ENCODE measurements at regions not wholly inside any gene's neighbourhood (a gene's known extent, or its start where the extent isn't known, plus 50 kb on each side); places are given as distances from the start of the nearest gene placed in this dataset.

GRCh38 chr22:33221568-33221967 is 163.4 kb upstream of the SYN3 start:
- no peak for FAIRE-seq
- no peak for DNase-seq (ENCODE audit: insufficient read length, low spot score)
- TF ChIP-seq POU2F2 (IDR thresholded peaks at IDR 0.05; ENCODE audit: low read depth, low read length) (no peak), SPI1 (IDR thresholded peaks at IDR 0.05; ENCODE audit: low read depth, low read length) (no peak), PAX5 (IDR thresholded peaks at IDR 0.05; ENCODE audit: insufficient read depth, low read length, severe bottlenecking) (no peak), TAF1 (IDR thresholded peaks at IDR 0.05; ENCODE audit: low read depth, low read length) (no peak), POLR2A (IDR thresholded peaks at IDR 0.05; ENCODE audit: low read depth, low read length) (no peak), POLR2AphosphoS5 (IDR thresholded peaks at IDR 0.05; ENCODE audit: low read depth, low read length) (no peak)

DNA sequence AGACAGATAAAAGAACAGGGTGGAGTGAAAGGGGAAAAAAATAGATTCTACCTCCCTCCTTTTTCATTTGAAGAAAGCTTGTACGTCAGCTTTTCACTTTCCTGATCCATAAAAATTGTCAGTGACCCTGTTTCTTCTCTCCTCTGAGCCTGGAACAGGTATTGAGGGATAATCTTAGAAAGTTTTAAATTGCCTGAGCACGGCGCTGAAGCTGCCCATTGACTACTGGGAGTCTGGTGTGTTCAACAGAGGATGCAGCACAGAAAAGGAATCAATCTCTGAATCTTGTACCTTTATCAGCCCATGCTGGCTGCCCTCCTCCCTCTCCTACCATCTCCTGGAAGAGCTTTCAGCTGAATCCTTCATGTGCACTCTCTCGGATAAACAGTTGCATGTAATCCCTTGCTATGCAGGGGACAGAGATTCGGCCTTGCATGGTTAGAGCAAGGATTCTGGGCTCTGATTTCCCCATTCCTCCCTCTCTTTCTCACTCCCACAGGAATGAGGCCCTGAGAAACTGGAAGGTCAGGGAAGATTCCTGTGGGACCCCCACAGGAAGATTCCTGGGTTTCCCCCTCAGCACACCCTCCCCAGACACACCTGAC is 162.4 kb upstream of the SYN3 start:
- TF ChIP-seq POU2F2 (IDR thresholded peaks at IDR 0.05; ENCODE audit: low read depth, low read length) (no peak), SPI1 (IDR thresholded peaks at IDR 0.05; ENCODE audit: low read depth, low read length) (no peak), TAF1 (IDR thresholded peaks at IDR 0.05; ENCODE audit: low read depth, low read length) (no peak), PAX5 (IDR thresholded peaks at IDR 0.05; ENCODE audit: insufficient read depth, low read length, severe bottlenecking) (no peak), POLR2AphosphoS5 (IDR thresholded peaks at IDR 0.05; ENCODE audit: low read depth, low read length) (no peak), POLR2A (IDR thresholded peaks at IDR 0.05; ENCODE audit: low read depth, low read length) (no peak)
- FAIRE-seq, result no peak
- DNase-seq (ENCODE audit: insufficient read length, low spot score), result no peak

DNA sequence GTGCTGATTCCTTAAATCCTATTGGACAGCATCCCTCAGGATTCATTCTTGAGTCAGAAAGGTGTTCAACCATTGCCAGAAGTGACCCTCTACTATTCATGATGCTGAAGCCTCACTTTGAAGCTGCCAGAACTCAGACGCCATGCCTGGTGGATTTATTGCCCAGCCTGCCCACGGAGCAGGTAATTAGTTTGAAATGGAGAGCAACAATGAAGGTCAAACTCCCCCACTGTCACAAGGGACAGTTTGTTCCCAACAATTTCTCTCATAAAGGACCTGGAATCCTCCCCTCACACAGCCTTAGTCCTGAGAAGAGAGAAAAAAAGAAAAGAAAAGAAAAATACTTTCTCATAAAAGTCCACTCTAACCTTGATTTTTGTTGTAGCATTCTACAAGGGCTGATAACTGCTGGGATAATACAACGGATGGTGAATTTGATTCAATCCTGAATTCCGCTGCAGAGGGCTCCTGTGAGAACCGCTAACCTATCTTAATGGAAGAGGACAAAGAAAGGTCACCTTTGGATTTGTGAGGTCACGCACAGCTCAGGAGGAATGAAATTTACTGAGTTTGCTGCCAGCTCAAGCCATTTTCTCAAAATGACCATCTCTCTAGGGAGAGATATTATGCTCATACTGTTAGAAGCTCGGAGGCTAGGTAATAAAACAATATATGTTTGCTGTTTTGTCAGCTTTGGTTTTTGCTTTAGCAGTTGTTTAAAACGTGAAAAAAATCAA is 161.6 kb upstream of the SYN3 start:
- no peak for TF ChIP-seq POLR2AphosphoS5 (IDR thresholded peaks at IDR 0.05; ENCODE audit: low read depth, low read length)
- no peak for TF ChIP-seq POU2F2 (IDR thresholded peaks at IDR 0.05; ENCODE audit: low read depth, low read length)
- TF ChIP-seq TAF1 (IDR thresholded peaks at IDR 0.05; ENCODE audit: low read depth, low read length), result no peak
- TF ChIP-seq PAX5 (IDR thresholded peaks at IDR 0.05; ENCODE audit: insufficient read depth, low read length, severe bottlenecking), result no peak
- no peak for TF ChIP-seq SPI1 (IDR thresholded peaks at IDR 0.05; ENCODE audit: low read depth, low read length)
- TF ChIP-seq POLR2A (IDR thresholded peaks at IDR 0.05; ENCODE audit: low read depth, low read length), result no peak
- no peak for DNase-seq (ENCODE audit: insufficient read length, low spot score)
- no peak for FAIRE-seq

GRCh38 chr22:33213383-33214075 is 155.3 kb upstream of the SYN3 start:
- DNase-seq (ENCODE audit: insufficient read length, low spot score) (no peak), FAIRE-seq (no peak)
- no peak for TF ChIP-seq TAF1 (IDR thresholded peaks at IDR 0.05; ENCODE audit: low read depth, low read length)
- TF ChIP-seq SPI1 (IDR thresholded peaks at IDR 0.05; ENCODE audit: low read depth, low read length), result no peak
- no peak for TF ChIP-seq POLR2AphosphoS5 (IDR thresholded peaks at IDR 0.05; ENCODE audit: low read depth, low read length)
- no peak for TF ChIP-seq POLR2A (IDR thresholded peaks at IDR 0.05; ENCODE audit: low read depth, low read length)
- TF ChIP-seq PAX5 (IDR thresholded peaks at IDR 0.05; ENCODE audit: insufficient read depth, low read length, severe bottlenecking), result no peak
- TF ChIP-seq POU2F2 (IDR thresholded peaks at IDR 0.05; ENCODE audit: low read depth, low read length), result no peak

DNA sequence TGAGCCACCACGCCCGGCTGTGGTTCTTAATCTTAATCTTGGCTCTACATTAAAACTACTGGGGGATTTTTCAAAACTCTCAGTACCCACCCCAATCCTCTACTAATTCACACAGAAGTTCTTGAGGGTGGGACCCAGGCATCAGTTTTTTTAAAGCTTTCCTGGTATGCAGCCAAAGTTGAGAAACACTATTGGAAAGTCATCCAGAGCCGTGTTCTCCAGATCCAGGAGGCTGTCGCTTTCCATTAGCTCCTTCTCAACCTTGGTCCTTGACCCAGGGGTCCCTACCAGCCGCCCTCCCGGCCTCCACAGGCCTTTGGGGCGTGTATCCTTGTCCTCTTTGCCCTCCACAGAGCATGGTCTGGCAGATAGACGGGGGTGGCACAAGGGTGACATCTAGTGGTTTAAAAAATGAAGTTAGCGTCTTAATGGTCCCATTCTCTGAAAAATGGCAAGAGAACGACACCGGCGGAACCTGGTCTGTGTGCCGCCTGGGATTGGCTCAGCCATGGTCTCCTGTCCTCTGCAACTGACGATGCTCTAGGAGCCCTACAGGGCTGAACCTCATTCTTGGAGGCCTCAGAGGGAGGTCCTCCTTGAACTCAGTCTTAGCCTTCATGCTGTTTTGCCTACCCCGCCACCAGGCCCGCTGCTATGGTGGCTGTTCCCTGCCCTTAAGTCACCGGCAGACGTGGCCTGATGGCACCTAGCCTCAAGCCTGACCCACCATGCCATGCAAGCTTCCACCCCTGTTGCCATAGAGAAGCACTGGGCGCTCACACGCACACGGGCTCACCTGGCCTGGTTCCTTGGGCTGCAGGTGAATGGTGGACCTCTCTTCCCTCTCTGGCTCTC is 152.0 kb upstream of the SYN3 start:
- TF ChIP-seq POLR2A (IDR thresholded peaks at IDR 0.05; ENCODE audit: low read depth, low read length) (no peak), POU2F2 (IDR thresholded peaks at IDR 0.05; ENCODE audit: low read depth, low read length) (no peak), SPI1 (IDR thresholded peaks at IDR 0.05; ENCODE audit: low read depth, low read length) (no peak), PAX5 (IDR thresholded peaks at IDR 0.05; ENCODE audit: insufficient read depth, low read length, severe bottlenecking) (no peak)
- DNase-seq (ENCODE audit: insufficient read length, low spot score) (peak; percentile 57), FAIRE-seq (peak; percentile 90)

DNA sequence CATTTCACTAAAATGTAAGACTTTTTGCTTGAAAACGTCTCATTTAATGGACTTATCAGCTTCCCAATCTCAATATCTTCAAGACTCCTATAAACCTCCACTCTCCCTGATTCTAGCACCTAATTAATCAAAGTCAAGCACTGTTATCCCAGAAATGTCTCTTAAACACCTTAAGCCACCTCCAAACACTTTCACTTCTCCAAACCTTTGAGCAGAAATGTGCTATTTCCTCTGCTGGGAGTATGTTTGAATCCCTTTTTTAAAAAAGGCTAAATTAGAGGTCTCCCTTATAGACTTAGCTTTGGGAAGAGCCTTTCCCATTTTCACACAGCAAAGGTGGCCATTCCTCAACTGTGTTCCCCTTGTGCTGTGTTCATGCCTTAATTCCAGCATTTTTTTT is 146.2 kb upstream of the SYN3 start:
- TF ChIP-seq PAX5 (IDR thresholded peaks at IDR 0.05; ENCODE audit: insufficient read depth, low read length, severe bottlenecking) (no peak), SPI1 (IDR thresholded peaks at IDR 0.05; ENCODE audit: low read depth, low read length) (peak; percentile 74)
- FAIRE-seq (no peak), DNase-seq (ENCODE audit: insufficient read length, low spot score) (no peak)

DNA sequence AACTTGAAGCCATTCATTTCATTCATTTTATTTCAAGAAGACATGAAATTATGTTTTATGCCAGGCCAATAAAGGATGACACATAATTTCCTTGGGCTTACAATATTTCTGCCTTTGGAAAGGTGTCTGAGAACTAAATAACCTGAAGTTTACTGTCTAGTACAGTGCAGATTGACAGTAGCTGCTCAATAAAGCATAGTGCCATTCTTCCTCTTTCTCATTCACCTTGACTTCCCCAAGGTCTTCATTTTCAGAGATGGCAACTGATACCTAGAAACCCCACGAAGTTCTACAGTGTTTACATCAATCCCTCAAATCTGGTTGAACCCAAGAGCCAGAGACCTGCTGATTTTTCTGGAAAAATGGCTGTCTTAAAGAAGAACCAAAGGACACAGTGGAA is 144.3 kb upstream of the SYN3 start:
- TF ChIP-seq POLR2A (IDR thresholded peaks at IDR 0.05; ENCODE audit: low read depth, low read length) (no peak), POLR2AphosphoS5 (IDR thresholded peaks at IDR 0.05; ENCODE audit: low read depth, low read length) (no peak), POU2F2 (IDR thresholded peaks at IDR 0.05; ENCODE audit: low read depth, low read length) (no peak), TAF1 (IDR thresholded peaks at IDR 0.05; ENCODE audit: low read depth, low read length) (no peak), SPI1 (IDR thresholded peaks at IDR 0.05; ENCODE audit: low read depth, low read length) (no peak), PAX5 (IDR thresholded peaks at IDR 0.05; ENCODE audit: insufficient read depth, low read length, severe bottlenecking) (no peak)
- FAIRE-seq, result no peak

GRCh38 chr22:33194529-33195077 is 136.4 kb upstream of the SYN3 start:
- no peak for DNase-seq (ENCODE audit: insufficient read length, low spot score)
- no peak for TF ChIP-seq POLR2AphosphoS5 (IDR thresholded peaks at IDR 0.05; ENCODE audit: low read depth, low read length)
- no peak for TF ChIP-seq POLR2A (IDR thresholded peaks at IDR 0.05; ENCODE audit: low read depth, low read length)
- TF ChIP-seq POU2F2 (IDR thresholded peaks at IDR 0.05; ENCODE audit: low read depth, low read length), result no peak
- no peak for TF ChIP-seq SPI1 (IDR thresholded peaks at IDR 0.05; ENCODE audit: low read depth, low read length)
- no peak for TF ChIP-seq PAX5 (IDR thresholded peaks at IDR 0.05; ENCODE audit: insufficient read depth, low read length, severe bottlenecking)
- no peak for TF ChIP-seq TAF1 (IDR thresholded peaks at IDR 0.05; ENCODE audit: low read depth, low read length)
- FAIRE-seq, result no peak

More for the DNA sequence above, 144.3 kb upstream of the SYN3 start:
- no peak for DNase-seq (ENCODE audit: insufficient read length, low spot score)
